Esophagus (tissue), 2 donors: ENCODE measurements at regions not wholly inside any gene's neighbourhood (a gene's known extent, or its start where the extent isn't known, plus 50 kb on each side); places are given as distances from the start of the nearest gene placed in this dataset.

Experiments
- H3K27ac ChIP-seq, 2 donors: one replicate each; pipeline ENCODE4 v1.5.1; 2013; ENCODE audit warnings: low read depth in 2 of 2, mild to moderate bottlenecking in 2 of 2, inconsistent platforms in 1 of 2, low read length in 1 of 2, moderate library complexity in 1 of 2
- H3K27me3 ChIP-seq, 2 donors: one replicate each; pipeline ENCODE4 v1.6.1; 2013; ENCODE audit warnings: low read length in 2 of 2, control low read depth in 1 of 2, mild to moderate bottlenecking in 1 of 2; ENCODE audit not compliant: insufficient read depth in 2 of 2, control insufficient read depth in 1 of 2
- H3K36me3 ChIP-seq, 2 donors: one replicate each; pipeline ENCODE4 v1.6.1; 2013; ENCODE audit warnings: low read length in 1 of 2; ENCODE audit not compliant: control insufficient read depth in 2 of 2, insufficient read depth in 2 of 2
- H3K4me1 ChIP-seq, 2 donors: one replicate each; pipeline ENCODE4 v1.6.1; 2013; ENCODE audit warnings: low read length in 1 of 2; ENCODE audit not compliant: control insufficient read depth in 2 of 2, insufficient read depth in 2 of 2
- H3K4me3 ChIP-seq, 2 donors: one replicate each; pipeline ENCODE4 v1.5.1; 2013; ENCODE audit warnings: low read length in 2 of 2, mild to moderate bottlenecking in 2 of 2, low read depth in 1 of 2, moderate library complexity in 1 of 2
- H3K9me3 ChIP-seq, 2 donors: one replicate each; pipeline ENCODE4 v1.6.1; 2013; ENCODE audit warnings: mild to moderate bottlenecking in 2 of 2, low read depth in 1 of 2, low read length in 1 of 2, moderate library complexity in 1 of 2; ENCODE audit not compliant: control insufficient read depth in 2 of 2, insufficient read depth in 1 of 2
- WGBS, 2 donors: extraction: QIAGEN DNeasy Blood & Tissue Kit; methylation state at CpG; one replicate each; pipeline ENCODE4 v1.1.7; 2013; 5-methylcytosine and 5-hydroxymethylcytosine counted together
- donor health status: healthy with polysubstance abuse.
- donor health status: Bipolar disorder and iron deficiency.

- WGBS, 2 donors: 47 to 54% methylated on average over 2 of the region's 2 CpGs
- no peaks in the 10 kb centered on the region for H3K9me3 ChIP-seq
- H3K27me3 ChIP-seq: no peaks in the 10 kb centered on the region
- no peak overlapping the region for H3K27ac ChIP-seq
- no peaks in the 10 kb centered on the region for H3K4me1 ChIP-seq
- H3K4me3 ChIP-seq: no peak overlapping the region
- H3K36me3 ChIP-seq: no peaks in the 10 kb centered on the region
These were observed 150.0 kb upstream of the COL3A1 start for GRCh38 chr2:188824125-188824524.

- H3K4me3 ChIP-seq: no peak overlapping the region
- no peak overlapping the region for H3K27ac ChIP-seq
- no peaks in the 10 kb centered on the region for H3K27me3 ChIP-seq
- no peaks in the 10 kb centered on the region for H3K4me1 ChIP-seq
- no peaks in the 10 kb centered on the region for H3K36me3 ChIP-seq
- peaks cover 0 to 3% of the 10 kb centered on the region in 2 donors for H3K9me3 ChIP-seq
These were observed 140.8 kb upstream of the COL3A1 start for GRCh38 chr2:188833331-188833730.

- Histone ChIP-seq H3K9me3 (peaks cover 0 to 3% of the 10 kb centered on the region in 2 donors), H3K27me3 (no peaks in the 10 kb centered on the region), H3K36me3 (no peaks in the 10 kb centered on the region), H3K27ac (no peak overlapping the region), H3K4me1 (no peaks in the 10 kb centered on the region), H3K4me3 (no peak overlapping the region)
These were observed 140.4 kb upstream of the COL3A1 start for GRCh38 chr2:188833799-188834198.

DNA sequence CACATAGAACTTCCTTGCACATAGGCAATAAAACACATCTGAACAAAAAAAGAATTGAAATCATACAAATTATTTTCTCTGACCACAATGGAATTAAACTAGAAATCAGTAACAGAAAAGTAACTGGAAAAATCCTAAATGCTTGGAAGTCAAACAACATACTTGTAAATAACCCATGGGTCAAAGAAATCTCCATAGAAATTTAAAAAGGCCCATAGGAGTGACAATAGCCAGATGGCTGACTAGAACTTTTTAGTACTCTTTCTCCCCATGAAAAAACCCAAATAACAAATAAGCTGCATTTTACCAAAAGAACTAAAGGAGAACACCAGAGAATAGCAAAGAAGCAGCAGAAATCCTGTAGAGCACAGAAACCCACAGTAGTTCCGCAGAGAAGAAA lies 139.2 kb upstream of the COL3A1 start:
- Histone ChIP-seq H3K4me1 (no peaks in the 10 kb centered on the region), H3K36me3 (no peaks in the 10 kb centered on the region), H3K9me3 (peaks cover 0 to 3% of the 10 kb centered on the region in 2 donors), H3K27me3 (no peaks in the 10 kb centered on the region), H3K4me3 (no peak overlapping the region), H3K27ac (no peak overlapping the region)
- WGBS, 2 donors: 0 to 27% methylated on average over 1 of the region's 1 CpG

DNA sequence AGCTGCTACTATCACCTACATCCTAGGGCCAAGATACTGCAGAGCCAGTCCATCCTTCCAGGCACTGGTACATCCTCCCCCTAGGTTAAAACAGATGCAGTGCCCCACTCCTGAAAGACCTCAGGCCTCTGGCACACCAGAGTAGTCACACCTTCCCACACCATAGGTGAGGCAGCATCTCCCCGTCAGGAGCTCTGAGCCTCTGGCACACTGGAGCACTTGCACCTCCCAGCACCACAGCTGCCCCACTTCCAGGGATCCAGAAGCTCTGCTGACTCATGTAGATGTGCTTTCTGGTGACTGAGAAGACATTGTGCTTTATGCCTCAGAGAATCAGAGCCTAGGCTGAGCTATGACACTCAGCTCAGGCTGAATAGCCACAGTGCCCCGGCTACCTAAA lies 138.4 kb upstream of the COL3A1 start:
- 91 to 98% methylated on average over 2 of the region's 2 CpGs for WGBS, 2 donors
- H3K9me3 ChIP-seq: peaks cover 2 to 3% of the 10 kb centered on the region in 2 donors
- no peak overlapping the region for H3K4me3 ChIP-seq
- no peaks in the 10 kb centered on the region for H3K36me3 ChIP-seq
- H3K4me1 ChIP-seq: no peaks in the 10 kb centered on the region
- H3K27me3 ChIP-seq: no peaks in the 10 kb centered on the region
- no peak overlapping the region for H3K27ac ChIP-seq

DNA sequence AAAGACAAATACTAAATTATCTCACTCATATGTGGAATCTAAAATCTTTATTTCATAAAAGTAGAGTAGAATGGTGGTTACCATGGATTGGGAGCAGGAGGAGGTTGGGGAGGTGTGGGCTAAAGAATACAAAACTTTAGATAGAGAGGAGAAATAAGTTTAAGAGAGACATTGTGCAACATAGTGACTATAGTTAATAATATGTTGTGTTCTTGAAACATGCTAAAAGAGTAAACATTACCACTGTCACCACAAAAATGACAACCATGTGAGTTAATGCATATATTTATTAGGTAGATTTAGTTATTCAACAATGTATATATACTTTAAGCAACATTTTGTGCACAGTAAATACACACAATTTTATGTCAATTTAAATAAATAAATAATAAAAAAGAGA lies 128.5 kb upstream of the COL3A1 start:
- H3K36me3 ChIP-seq: no peaks in the 10 kb centered on the region
- H3K27me3 ChIP-seq: no peaks in the 10 kb centered on the region
- no peak overlapping the region for H3K27ac ChIP-seq
- peaks cover 0 to 2% of the 10 kb centered on the region in 2 donors for H3K9me3 ChIP-seq
- no peaks in the 10 kb centered on the region for H3K4me1 ChIP-seq
- H3K4me3 ChIP-seq: no peak overlapping the region

GRCh38 chr2:188848887-188849435 lies 125.2 kb upstream of the COL3A1 start:
- WGBS, 2 donors: 0 to 19% methylated on average over 1 of the region's 1 CpG
- Histone ChIP-seq H3K27ac (no peak overlapping the region), H3K9me3 (no peaks in the 10 kb centered on the region), H3K4me3 (no peak overlapping the region), H3K4me1 (no peaks in the 10 kb centered on the region), H3K36me3 (no peaks in the 10 kb centered on the region), H3K27me3 (no peaks in the 10 kb centered on the region)

GRCh38 chr2:188850786-188851185 lies 123.4 kb upstream of the COL3A1 start:
- Histone ChIP-seq H3K27ac (no peak overlapping the region), H3K27me3 (no peaks in the 10 kb centered on the region)
- WGBS, 2 donors: 60 to 67% methylated on average over 2 of the region's 2 CpGs

GRCh38 chr2:188851311-188851710 lies 122.9 kb upstream of the COL3A1 start:
- Histone ChIP-seq H3K9me3 (no peaks in the 10 kb centered on the region), H3K27ac (no peak overlapping the region), H3K4me3 (no peak overlapping the region), H3K27me3 (no peaks in the 10 kb centered on the region), H3K4me1 (no peaks in the 10 kb centered on the region), H3K36me3 (no peaks in the 10 kb centered on the region)
- WGBS, 2 donors: 45 to 71% methylated on average over 1 of the region's 1 CpG

More at GRCh38 chr2:188850786-188851185, 123.4 kb upstream of the COL3A1 start:
- Histone ChIP-seq H3K36me3 (no peaks in the 10 kb centered on the region), H3K4me3 (no peak overlapping the region), H3K9me3 (no peaks in the 10 kb centered on the region), H3K4me1 (no peaks in the 10 kb centered on the region)

DNA sequence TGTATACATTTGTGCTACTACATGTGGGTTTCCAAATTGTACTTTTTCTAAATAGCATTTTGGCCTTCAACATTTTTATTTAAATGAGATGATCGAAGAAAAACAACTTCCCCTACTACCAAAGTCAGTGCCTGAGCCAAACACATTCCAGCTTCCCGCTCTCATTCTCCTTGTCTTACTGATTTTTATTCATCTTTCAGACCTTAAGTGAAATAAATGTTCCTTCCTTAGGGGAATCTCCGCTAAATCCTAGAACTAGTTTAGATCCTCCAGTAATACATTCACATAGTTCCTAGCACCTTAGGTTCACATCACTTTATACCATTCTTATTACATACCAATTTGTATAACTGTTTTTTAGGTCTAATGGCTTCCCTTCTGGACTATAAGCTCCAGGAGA lies 122.3 kb upstream of the COL3A1 start:
- no peak overlapping the region for H3K27ac ChIP-seq
- H3K27me3 ChIP-seq: no peaks in the 10 kb centered on the region
- H3K36me3 ChIP-seq: no peaks in the 10 kb centered on the region
- H3K4me3 ChIP-seq: no peak overlapping the region
- no peaks in the 10 kb centered on the region for H3K9me3 ChIP-seq
- 90 to 94% methylated on average over 3 of the region's 3 CpGs for WGBS, 2 donors
- no peaks in the 10 kb centered on the region for H3K4me1 ChIP-seq
